Activated CD4-positive, alpha-beta T cell treated with anti-CD3 and anti-CD28 coated beads, Interleukin-2, amount 50 U/mL, for 24 hours (primary cell): ENCODE measurements at regions not wholly inside any gene's neighbourhood (a gene's known extent, or its start where the extent isn't known, plus 50 kb on each side); places are given as distances from the start of the nearest gene placed in this dataset.
"Not testable (repeated sequence)": the region's sequence is repeated elsewhere in the genome, so short reads cannot be mapped to it uniquely, and the experiment has no call there.

Experiments used
- DNase-seq, 2 donors: peaks; one replicate each; pipeline ENCODE4 v3.0.0-alpha.2; 2020; ENCODE audit warnings: low read depth in 1 of 2, low spot score in 1 of 2

GRCh38 chr2:122749405-122749804, 994.0 kb downstream of the TSN start:
- no peak for DNase-seq

GRCh38 chr2:122750095-122750494, 994.6 kb downstream of the TSN start:
- DNase-seq, result no peak

- DNase-seq, result no peak
Observed at GRCh38 chr2:122750808-122751207, 995.4 kb downstream of the TSN start.

- no peak for DNase-seq
Observed at GRCh38 chr2:122753336-122753735, 997.9 kb downstream of the TSN start.

DNA sequence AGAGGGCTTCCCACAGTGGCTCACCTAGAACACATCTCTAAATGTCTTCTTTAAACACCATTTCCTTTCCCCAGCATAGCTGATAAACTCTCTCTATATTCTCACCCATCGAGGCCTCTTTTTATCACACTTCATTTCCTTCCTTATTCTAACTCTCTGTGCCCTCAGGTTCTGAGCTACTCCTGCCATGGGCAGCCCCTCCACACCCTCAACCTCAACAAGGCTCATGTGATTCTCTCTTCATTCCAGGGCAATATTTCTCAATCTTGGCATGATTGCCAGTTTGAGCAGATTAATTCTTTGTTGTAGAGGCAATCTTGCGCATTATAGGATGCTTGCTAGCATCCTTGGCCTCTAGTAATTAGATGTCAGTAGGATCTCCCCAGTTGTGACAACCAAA, 999.1 kb downstream of the TSN start:
- DNase-seq, result no peak

GRCh38 chr2:122755281-122755780, 999.9 kb downstream of the TSN start:
- DNase-seq, result no peak

DNA sequence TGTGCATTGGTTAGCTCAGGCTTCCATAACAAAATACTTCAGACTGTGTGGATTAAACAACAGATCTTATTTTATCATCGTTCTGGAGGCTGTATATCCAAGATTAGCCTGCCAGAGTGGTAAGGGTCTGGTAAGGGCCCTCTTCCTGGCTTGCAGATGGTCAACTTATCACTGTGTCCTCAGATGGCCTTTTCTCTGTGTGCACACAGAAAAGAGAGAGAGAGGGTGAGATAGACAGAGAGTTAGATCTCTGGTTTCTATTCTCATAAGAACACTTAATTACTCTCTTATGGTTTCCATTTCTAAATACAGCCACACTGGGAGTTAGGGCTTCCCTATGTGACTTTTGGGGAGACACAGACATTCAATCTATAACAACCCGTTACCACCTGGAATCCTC, 1003.5 kb downstream of the TSN start:
- DNase-seq, result no peak

DNA sequence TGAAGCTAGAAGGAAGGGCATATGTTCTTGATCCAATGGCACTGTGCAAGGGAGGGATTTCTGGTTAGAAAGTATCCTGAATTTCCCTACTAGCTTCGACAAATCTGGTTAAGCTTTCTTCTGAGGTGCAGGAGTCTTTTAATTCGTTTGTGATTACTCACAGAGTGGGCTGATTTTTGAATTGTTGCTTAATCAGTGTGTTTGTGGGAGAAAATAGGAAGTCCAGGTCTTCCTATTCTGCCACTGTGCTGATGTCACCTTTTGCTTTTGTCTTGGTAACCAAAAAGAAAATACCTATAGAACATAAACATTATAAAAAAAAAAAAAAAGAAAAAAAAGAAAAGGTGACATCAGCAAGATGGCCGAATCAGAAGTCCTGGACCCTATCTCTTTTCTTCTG, 1008.6 kb downstream of the TSN start:
- DNase-seq, result no peak

- DNase-seq, result no peak
Observed at GRCh38 chr2:122780251-122780650, 1024.8 kb downstream of the TSN start.

DNA sequence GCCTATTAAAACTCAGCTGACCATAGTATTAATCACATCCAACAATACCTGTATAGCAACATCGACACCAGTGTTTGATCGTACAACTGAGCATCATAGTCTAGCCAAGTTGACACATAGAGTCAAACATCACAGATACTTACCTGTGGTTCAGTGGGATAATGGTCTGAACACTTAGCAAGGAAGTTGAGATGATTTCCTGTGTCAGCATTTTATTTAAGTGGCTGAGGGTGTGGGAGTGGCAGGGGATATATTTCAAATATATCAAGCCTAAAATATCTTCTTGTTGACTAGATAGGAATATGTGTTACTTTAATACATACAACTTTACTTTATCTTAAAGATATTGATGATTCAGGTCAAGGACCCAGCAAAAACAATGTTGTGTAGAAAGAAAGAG, 1038.6 kb downstream of the TSN start:
- no peak for DNase-seq

GRCh38 chr2:122795763-122796162, 1040.3 kb downstream of the TSN start:
- DNase-seq, result no peak

DNA sequence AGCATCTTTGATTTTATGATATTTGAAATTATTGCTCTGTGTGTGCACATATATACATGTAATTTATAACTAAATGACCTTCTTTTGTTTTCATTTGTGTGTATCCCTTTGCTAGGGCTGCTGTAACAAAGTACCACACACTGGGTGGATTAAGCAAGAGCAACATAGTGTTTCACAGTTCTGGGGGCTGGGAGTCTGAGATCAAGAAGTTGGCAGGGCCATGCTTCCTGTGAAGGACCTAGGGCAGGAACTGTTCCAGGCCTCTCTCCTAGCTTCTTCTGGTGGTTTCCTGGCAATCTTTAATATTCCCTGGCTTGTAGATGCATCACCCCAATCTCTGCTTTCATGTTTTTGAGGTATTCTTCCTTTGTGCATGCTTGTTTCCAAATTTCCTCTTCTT, 1043.9 kb downstream of the TSN start:
- DNase-seq, result no peak

DNA sequence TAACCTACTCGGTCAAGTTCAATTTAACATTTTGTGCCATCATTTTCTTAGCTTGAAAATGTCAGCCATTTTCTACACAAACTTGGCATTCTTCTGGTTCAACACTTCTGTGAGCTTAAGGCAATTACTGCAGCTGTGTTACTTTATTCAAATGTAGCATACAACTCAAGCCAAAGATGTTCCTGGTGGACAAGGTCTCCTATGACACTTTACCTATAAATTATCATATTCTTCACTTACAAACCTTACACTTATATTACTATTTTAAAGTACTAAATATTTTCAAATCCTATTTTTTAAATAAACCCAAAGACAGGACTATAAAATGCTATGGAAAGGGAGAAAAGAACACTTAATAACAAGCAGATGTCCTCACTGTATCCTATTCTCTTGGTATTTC, 1045.3 kb downstream of the TSN start:
- no peak for DNase-seq

DNA sequence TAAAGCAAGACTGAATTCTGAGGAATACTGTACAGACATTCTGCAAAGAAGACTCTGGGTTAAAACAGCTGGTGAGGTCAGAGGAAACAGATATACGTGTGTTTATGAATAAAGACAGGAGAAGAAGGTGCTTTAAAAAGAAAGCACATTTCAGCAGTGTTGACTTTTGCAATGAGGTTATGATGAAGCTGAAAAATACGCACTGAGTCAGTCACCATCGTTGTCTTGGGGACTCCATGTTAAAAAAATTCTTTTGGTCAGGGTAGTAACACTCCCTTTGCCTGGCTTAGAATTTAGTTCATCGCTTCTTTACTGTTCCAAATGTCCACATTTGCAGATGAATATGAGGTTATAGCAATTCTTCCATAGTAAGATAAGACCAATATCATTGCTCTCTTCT, 1049.0 kb downstream of the TSN start:
- DNase-seq, result no peak

DNA sequence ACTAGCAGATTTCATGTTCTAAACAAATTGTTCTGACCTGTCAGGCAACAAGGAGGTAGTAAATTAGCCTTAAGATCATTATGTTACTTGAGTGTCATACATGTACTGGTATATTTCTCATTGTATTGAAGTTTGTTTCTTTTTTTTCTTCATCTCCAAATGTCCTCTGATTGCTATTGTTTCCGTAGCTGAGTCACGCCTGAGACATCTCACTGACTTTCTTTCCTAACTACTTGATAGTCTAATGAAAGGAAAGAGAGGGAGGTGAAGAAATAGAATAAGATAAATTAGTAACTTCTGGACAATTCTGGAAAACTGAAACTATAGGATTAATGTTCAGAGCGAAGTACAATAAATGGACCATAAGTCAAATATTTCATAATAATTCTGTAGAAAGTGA, 1049.9 kb downstream of the TSN start:
- no peak for DNase-seq

GRCh38 chr2:122808286-122808969, 1053.0 kb downstream of the TSN start:
- DNase-seq, result no peak

- not testable (repeated sequence) for DNase-seq
Observed at GRCh38 chr2:122812214-122812613, 1056.8 kb downstream of the TSN start.

DNA sequence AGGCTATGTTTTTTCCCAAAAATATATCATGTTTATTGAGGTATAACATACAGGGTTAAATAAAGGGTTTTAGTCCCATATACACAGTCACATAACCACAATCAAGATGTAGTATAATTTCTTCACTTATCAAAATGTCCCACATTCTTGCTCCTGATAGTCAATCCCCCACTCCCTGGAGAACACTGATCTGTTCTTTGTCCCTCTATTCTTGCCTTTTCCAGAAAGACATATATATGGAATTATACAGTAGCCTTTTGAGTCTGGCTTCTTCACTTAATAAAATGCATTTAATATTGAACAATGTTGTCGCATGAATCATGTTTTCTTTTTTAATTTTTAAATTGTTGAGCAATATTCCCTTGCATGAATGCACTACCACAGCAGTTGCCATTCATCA, 1059.7 kb downstream of the TSN start:
- DNase-seq, result no peak

DNA sequence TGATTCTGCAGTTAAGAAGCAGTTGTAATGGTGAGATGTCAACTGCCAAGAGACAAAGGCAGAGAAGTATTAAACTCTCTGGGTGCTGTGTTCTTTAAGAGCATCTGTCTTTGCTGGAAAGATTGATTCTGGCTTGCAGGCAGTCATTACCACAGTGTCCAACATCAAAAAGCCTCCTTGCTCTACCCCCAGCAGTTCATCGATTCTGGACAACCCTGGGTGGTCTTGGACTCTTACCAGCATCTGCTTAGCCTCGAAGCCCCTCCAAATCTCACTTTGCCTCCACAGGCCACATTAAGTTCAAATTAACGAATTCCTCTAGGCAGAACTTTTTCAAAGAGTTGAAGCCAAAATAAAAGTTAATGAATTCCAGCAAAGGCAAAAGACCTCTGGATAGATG, 1061.4 kb downstream of the TSN start:
- no peak for DNase-seq

- no peak for DNase-seq
Observed at GRCh38 chr2:122822319-122822718, 1066.9 kb downstream of the TSN start.

- no peak for DNase-seq
Observed at GRCh38 chr2:122830157-122830556, 1074.7 kb downstream of the TSN start.

DNA sequence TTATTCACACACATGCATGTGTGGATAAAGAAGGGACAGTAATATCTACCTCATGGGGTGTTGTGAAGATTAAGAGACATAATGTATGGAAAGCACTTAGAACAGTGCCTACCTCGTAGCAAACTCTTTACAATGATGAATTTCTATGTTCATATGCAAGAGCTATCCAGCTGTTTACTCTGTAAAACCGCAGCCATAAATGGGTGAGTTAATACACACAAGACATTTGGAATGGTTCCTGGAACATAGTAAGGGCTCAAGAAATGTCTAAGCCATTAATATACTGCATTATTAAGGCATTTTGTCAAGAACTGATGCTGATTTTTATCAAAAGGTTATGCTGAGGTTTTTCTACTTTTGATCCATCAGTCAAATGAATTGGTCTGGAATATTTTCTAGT, 1076.2 kb downstream of the TSN start:
- no peak for DNase-seq

DNA sequence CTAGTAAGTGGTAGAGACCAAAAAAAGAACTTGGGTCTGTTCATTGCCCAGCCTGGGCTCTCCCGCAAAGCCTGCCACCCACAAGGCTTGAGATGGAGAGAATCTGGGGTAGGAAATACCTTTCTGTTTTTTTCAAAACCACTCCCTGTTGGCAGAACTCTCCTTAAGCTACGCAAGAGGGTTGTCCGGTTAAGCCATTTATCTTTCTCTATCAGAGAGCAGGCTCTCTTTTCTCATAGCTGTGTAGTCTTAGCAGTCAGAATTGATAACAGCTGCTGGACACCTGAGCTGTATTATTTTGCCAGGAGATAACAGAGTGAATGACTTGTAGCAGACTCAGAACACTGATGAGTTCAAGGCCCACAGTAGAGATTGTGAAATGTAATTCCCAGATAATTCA, 1088.1 kb downstream of the TSN start:
- no peak for DNase-seq
